SJSA1 (cell line): ENCODE measurements at regions not wholly inside any gene's neighbourhood (a gene's known extent, or its start where the extent isn't known, plus 50 kb on each side); places are given as distances from the start of the nearest gene placed in this dataset.
"Not testable (repeated sequence)": the region's sequence is repeated elsewhere in the genome, so short reads cannot be mapped to it uniquely, and the experiment has no call there.

Source experiments
- DNase-seq, 2 experiments: peaks; one replicate each; pipeline ENCODE4 v3.0.0-alpha.2; 2015 to 2020; ENCODE audit warnings: low spot score in 2 of 2, low read depth in 1 of 2
- H3K27ac ChIP-seq: fragments of 250-450 bp; sonication (Bioruptor Pico); 2 replicates; pipeline ENCODE4 v1.5.1; 2020; ENCODE audit warnings: mild to moderate bottlenecking, moderate library complexity
- H3K27me3 ChIP-seq: fragments of 250-450 bp; sonication (Bioruptor Pico); replicated peaks from 2 replicates; pipeline ENCODE4 v1.5.1; 2020; ENCODE audit warnings: mild to moderate bottlenecking, moderate library complexity
- H3K36me3 ChIP-seq: fragments of 250-450 bp; sonication (Bioruptor Pico); 2 replicates; pipeline ENCODE4 v1.5.1; 2020; ENCODE audit warnings: mild to moderate bottlenecking
- H3K4me1 ChIP-seq: fragments of 250-450 bp; sonication (Bioruptor Pico); replicated peaks from 2 replicates; pipeline ENCODE4 v1.6.1; 2021; ENCODE audit warnings: mild to moderate bottlenecking
- H3K4me3 ChIP-seq: fragments of 250-450 bp; sonication (Bioruptor Pico); 2 replicates; pipeline ENCODE4 v1.5.1; 2020; ENCODE audit warnings: mild to moderate bottlenecking
- H3K9me3 ChIP-seq: fragments of 250-450 bp; sonication (Bioruptor Pico); replicated peaks from 2 replicates; pipeline ENCODE4 v1.5.1; 2020; ENCODE audit warnings: mild to moderate bottlenecking

DNA sequence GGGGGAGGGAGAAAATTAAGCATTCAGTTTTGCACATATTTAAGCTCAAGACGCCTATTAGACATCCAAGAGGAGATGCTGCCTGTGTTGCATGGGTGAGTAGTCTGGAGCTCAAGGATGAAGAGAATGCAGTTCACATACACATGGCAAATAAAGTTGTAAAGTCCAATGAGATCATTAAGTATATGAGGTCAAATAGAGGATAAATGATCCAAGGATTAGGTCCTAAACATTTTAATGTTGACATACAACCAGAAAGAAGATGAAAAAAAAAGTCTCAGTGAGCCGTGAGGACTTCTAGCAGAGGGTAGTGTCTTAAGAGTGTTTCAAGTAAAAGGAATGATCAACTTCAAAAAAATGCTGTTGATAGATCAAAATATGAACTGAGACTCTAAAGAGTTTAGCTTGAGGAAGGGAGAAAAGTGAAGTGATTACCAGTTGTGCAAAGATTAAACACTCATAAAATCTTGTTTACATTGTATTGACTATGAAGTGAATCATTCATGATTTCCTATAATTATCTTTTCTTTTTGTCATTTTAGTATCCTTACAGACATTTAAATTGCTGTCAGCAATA is 251.8 kb downstream of the ZNF608 start:
- no peaks in the 10 kb centered on the region for H3K4me1 ChIP-seq
- no peaks in the 10 kb centered on the region for H3K36me3 ChIP-seq
- no peaks in the 10 kb centered on the region for H3K27me3 ChIP-seq
- DNase-seq: no peak
- H3K4me3 ChIP-seq: no peak overlapping the region
- H3K27ac ChIP-seq: no peak overlapping the region
- peaks cover 4% of the 10 kb centered on the region for H3K9me3 ChIP-seq

DNA sequence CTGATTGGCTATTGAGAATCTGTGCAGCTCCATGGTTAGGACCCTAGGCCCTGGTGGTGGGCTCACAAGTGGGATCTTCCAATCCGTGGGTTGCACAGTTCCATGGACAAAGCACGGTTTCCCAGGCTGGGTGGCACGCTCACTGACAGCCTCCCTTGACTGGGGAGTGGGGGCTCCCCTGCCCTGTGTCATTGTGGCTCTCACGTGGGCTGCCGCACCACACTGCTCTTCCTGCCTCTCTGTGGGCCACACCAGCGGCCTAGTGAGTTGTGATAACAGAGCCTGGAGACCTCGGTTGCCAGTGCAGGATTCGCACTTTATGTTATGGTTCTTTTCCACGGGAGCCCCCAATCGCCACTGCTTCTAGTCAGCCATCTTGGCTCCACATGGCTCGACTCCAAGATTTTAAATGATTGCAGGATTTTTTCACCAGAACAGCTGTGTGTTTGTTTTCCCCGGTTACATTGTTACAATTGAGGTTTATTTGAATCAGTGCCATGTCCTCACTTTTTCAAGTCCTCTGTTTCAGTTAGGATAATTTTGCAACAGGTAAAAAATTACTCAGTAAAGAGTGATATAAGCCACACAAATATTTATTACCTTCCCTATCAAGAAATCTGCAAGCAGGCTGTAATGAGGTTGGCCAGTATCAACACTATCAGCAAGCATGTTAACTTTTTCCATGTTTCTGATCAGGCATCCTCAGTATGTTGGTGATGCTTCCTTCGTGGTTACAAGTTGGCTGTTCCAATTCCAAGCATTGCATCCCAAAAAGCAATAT is 253.8 kb downstream of the ZNF608 start:
- Histone ChIP-seq H3K36me3 (no peaks in the 10 kb centered on the region), H3K4me1 (no peaks in the 10 kb centered on the region), H3K27ac (no peak overlapping the region), H3K9me3 (peaks cover 6% of the 10 kb centered on the region), H3K27me3 (no peaks in the 10 kb centered on the region), H3K4me3 (no peak overlapping the region)
- DNase-seq: no peak

DNA sequence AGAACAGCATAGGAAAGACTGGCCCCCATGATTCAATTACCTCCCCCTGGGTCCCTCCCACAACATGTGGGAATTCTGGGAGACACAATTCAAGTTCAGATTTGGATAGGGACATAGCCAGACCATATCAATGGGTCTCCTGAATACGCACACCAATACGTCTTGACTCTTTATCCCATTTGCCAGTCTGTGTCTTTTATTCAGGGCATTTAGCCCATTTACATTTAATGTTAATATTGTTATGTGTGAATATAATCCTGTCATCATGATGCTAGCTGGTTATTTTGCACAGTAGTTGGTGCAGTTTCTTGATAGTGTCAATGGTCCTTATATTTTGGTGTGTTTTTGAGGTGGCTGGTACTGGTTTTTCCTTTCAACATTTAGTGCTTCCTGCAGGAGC is 256.1 kb downstream of the ZNF608 start:
- H3K4me1 ChIP-seq, DNase-seq, H3K9me3 ChIP-seq, H3K4me3 ChIP-seq, H3K36me3 ChIP-seq, H3K27me3 ChIP-seq, H3K27ac ChIP-seq: not testable (repeated sequence)

DNA sequence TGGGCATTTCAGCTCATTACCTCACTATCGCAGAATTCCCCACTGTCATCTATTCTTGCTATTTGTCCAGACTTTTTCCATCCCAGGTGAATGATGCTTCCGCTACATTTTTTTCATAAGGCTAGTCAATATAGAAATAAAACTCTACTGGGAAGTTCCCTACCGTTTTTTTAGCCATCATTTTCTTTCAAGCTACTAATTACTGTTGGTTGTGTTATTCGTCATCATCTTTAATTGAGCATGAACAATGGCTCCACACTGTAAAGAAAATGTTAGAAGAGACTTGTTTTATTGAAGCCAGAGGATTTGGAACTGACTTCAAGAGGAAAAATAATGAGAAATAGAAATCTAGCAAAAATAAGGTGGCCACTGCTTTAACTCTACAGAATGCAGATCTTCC is 265.0 kb downstream of the ZNF608 start:
- H3K4me3 ChIP-seq: no peak overlapping the region
- no peaks in the 10 kb centered on the region for H3K27me3 ChIP-seq
- no peaks in the 10 kb centered on the region for H3K36me3 ChIP-seq
- no peaks in the 10 kb centered on the region for H3K9me3 ChIP-seq
- H3K27ac ChIP-seq: no peak overlapping the region
- DNase-seq: no peak
- no peaks in the 10 kb centered on the region for H3K4me1 ChIP-seq

DNA sequence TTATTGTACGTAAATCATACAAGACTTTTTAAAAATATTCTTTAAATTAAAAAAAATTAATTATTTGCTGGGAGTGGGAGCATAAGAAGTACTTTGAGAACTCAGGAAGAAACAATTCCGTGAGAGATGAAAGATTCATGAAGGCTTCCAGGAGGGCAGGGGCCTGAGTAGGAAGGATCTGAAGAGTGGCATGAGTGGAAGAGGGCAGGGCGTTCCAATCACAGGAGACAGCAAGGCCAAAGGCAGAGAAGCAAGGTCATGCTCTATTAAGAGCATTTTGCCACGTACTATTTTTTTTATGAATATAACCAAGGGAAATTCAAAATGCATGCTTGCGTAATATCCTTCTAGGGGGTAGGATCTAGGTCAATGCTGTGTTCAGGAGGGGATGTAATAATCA is 265.5 kb downstream of the ZNF608 start:
- Histone ChIP-seq H3K27ac (no peak overlapping the region), H3K9me3 (no peaks in the 10 kb centered on the region), H3K27me3 (no peaks in the 10 kb centered on the region), H3K4me1 (no peaks in the 10 kb centered on the region), H3K36me3 (no peaks in the 10 kb centered on the region), H3K4me3 (no peak overlapping the region)
- DNase-seq: no peak

DNA sequence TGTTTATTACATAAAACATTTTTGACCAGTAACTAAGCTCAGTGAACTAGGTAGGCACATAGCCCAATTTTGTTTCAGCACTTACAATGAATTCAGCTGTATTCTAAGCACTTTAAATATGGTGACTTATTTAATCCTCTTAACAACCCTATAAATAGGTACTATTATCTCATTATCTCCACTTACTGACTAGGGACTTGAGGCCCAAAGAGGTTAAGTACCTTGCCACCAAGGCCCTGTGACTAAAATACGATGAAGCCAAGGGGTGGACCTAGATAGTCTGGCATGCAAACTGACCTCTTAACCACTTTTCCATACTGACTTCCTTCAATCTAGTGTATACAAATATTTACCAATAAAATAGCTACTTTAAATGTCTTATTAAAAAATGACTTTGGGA is 266.4 kb downstream of the ZNF608 start:
- H3K27ac ChIP-seq: no peak overlapping the region
- no peaks in the 10 kb centered on the region for H3K9me3 ChIP-seq
- no peaks in the 10 kb centered on the region for H3K27me3 ChIP-seq
- DNase-seq: no peak
- no peak overlapping the region for H3K4me3 ChIP-seq
- H3K4me1 ChIP-seq: no peaks in the 10 kb centered on the region
- H3K36me3 ChIP-seq: no peaks in the 10 kb centered on the region

DNA sequence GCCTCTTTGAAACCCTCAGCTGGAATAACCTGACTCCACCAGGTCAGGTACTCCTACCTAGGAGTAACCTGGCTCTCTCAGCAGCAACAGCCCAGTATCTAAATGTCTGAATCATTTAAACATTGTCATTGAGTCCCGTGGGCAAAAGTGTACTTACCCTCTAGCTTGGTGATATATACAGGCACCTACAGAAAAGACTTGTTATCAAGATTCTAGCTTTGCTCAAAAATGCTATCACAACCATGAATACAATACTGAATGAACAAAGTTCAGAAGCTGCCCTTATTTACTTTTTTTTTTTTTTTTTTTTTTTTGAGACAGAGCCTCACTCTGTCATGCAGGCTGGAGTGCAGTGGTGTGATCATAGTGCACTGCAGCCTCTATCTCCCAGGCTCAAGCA is 268.2 kb downstream of the ZNF608 start:
- H3K27me3 ChIP-seq: no peaks in the 10 kb centered on the region
- H3K4me3 ChIP-seq: no peak overlapping the region
- no peak overlapping the region for H3K27ac ChIP-seq
- no peaks in the 10 kb centered on the region for H3K4me1 ChIP-seq
- no peak for DNase-seq
- no peaks in the 10 kb centered on the region for H3K9me3 ChIP-seq
- no peaks in the 10 kb centered on the region for H3K36me3 ChIP-seq

DNA sequence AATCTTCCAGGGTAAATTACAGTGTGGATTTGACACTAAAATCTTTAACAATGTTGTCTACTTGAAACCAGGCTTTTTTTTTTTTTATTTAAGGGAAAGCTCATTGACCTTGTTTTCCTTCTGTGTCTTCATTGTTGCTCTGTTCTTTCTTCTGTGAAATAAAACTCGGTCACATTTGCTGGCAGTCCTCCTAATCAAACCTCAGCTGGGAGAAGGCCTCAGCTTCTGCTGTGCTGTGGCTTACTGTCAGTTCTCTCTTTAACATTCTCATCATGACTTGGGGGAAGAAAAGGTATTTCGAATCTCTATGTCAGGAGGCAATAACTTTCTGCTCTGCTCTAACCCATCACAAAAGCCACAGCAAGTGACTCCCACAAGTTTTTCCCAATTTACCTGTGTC is 268.9 kb downstream of the ZNF608 start:
- Histone ChIP-seq H3K9me3 (no peaks in the 10 kb centered on the region), H3K27ac (no peak overlapping the region), H3K4me3 (no peak overlapping the region), H3K36me3 (no peaks in the 10 kb centered on the region), H3K27me3 (no peaks in the 10 kb centered on the region), H3K4me1 (no peaks in the 10 kb centered on the region)
- no peak for DNase-seq

DNA sequence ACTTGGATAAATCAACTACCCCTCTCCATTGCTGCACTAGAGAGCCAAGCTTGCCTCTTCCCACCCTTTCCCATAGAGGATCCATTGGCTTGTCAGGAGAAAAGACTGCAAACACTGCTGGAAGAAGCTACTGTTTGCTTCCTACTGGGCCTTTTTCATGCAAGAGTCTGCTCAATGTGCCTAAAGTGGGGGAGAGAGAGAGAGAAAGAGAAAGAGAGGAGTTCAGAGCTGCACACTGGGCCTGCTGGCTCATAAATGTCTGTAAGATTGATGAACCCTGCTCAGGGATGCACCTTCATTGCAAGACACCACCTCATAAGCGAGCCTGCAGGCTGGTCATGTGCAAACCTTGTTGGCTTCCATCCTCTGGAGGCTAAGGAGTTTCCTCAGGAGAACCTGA is 269.4 kb downstream of the ZNF608 start:
- Histone ChIP-seq H3K4me1 (no peaks in the 10 kb centered on the region), H3K4me3 (no peak overlapping the region), H3K36me3 (no peaks in the 10 kb centered on the region), H3K27me3 (no peaks in the 10 kb centered on the region), H3K27ac (no peak overlapping the region), H3K9me3 (no peaks in the 10 kb centered on the region)
- DNase-seq: no peak

DNA sequence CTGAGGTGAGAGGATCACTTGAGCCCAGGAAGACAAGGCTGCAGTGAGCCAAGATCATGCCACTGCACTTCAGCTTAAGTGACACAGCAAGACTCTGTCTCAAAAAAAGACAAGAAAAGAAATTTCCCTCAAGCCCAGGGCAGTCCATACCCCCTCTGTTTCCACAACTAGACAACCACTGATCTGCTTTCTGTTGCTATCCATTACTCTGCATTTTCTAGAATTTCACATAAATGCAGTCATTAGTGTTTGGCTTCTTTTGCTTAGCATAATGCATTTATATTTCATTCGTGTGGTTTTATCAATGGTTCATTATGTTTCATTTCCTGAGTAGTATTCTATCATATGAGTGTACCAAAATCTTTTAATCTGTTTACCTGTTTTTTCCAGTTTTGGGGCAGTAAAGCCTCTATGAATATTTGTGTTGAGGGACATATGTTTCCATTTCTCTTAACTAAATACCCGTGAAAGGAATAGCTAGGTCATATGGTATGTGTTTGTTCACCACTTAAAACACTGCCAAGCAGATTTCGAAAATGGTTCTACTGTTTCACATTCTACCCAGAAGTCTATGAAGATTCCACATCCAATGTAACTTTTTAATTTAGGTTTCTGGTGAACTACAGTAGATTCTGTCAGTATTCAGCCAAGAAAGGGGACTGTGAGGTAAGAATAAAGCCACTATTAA is 271.8 kb downstream of the ZNF608 start:
- Histone ChIP-seq H3K36me3 (no peaks in the 10 kb centered on the region), H3K4me1 (no peaks in the 10 kb centered on the region)
- no peak for DNase-seq

DNA sequence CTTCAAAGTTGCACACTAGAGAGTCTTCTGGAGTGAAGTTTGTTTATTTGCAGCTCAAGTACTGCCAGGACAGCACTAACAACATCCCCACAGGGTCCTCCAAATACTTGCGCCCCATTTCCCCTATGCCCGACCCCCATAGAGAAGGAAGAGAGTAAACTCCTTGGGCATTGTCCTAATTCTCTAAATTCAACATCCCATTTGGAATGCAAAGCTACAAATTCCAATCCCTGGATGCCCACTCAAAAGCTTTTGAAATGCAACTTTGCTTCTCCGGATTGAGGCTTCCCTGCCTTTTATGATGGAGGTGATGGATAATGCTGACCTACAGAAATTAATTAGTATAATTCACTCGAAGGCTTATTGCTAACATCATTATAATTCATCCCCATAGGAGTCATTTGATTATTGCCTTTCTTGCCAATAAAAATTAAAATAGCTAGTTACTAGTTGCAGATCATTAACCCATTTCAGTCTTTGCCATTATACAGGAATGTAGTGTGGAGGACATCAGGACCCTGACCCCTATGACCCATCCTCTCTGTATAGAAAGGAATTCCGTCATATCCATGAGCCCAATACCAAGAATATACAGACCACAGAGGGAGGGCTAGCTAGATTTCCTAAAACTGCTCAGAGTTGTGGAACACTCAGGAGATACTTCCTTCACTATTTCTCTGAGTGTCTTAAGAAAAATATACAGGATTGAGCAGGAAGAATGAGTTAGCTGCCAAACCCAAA is 277.6 kb downstream of the ZNF608 start:
- H3K27me3 ChIP-seq: no peaks in the 10 kb centered on the region
- no peaks in the 10 kb centered on the region for H3K4me1 ChIP-seq
- no peaks in the 10 kb centered on the region; the same call in 1 of the 2 replicates for H3K9me3 ChIP-seq
- no peak for DNase-seq
- no peak overlapping the region for H3K4me3 ChIP-seq
- no peaks in the 10 kb centered on the region for H3K36me3 ChIP-seq
- H3K27ac ChIP-seq: no peak overlapping the region

More for the DNA sequence above, 271.8 kb downstream of the ZNF608 start:
- no peak overlapping the region for H3K27ac ChIP-seq
- no peaks in the 10 kb centered on the region for H3K27me3 ChIP-seq
- H3K9me3 ChIP-seq: no peaks in the 10 kb centered on the region
- no peak overlapping the region for H3K4me3 ChIP-seq

DNA sequence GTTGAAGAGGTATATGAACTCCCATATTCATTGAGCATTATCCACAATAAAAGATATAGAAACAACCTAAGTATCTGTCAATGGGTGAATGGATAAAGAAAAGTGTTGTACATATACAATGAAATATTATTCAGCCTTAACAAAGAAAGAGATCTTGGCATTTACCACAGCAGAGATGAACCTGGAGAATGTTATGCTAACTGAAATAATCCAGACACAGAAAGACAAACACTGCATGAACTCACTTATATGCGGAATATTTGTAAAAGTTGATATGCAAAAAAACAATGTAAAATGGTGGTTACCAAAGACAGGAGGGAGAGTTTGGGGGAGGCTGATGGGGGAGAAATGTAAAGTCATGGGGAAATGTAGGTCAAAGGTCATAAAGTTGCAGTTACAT is 278.7 kb downstream of the ZNF608 start:
- no peak for DNase-seq
- H3K4me3 ChIP-seq: no peak overlapping the region
- H3K27me3 ChIP-seq: no peaks in the 10 kb centered on the region
- H3K9me3 ChIP-seq: peaks cover 2% of the 10 kb centered on the region; the same call in 1 of the 2 replicates
- H3K4me1 ChIP-seq: no peaks in the 10 kb centered on the region
- H3K36me3 ChIP-seq: no peaks in the 10 kb centered on the region
- no peak overlapping the region for H3K27ac ChIP-seq

DNA sequence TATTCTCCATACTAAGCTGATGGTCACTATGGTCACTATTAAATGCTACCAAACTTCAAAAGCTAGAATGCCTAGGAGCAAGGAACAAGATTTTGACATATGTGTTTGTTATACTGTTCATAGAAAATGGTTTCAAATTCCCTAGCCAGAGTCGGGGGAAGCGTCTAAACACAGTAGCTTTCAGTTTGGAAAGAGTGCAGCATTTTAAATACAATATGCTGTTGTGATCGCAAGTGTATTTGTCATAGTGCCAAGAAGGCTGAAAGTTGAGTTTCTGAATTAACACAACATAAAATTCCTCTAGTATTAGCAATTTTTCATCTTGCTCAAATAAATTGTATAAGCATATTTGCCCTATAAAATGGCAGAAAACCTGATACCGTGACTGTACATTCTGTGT is 280.4 kb downstream of the ZNF608 start:
- no peak for DNase-seq
- H3K4me3 ChIP-seq: no peak overlapping the region

DNA sequence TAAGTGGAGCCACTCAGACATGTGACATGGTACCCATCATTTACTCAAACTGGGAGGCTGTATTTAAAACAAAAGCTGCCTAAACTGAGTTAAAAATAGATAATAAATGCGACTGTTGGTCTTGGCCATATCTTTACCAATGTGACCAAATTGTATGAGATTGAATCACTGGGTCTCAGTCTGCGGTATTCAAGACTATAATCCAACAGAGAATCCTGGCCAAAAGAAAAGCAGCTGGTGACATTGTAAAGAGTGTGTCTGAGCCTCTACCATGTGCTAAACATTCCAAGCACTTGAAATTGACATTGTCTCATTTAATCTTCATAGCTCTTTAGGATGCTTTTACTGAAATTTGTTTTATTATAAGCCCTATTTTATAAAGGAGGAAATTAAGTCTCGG is 282.6 kb downstream of the ZNF608 start:
- no peak for DNase-seq
- H3K36me3 ChIP-seq: no peaks in the 10 kb centered on the region
- no peaks in the 10 kb centered on the region for H3K4me1 ChIP-seq
- H3K27ac ChIP-seq: no peak overlapping the region
- H3K4me3 ChIP-seq: no peak overlapping the region
- H3K27me3 ChIP-seq: no peaks in the 10 kb centered on the region
- H3K9me3 ChIP-seq: peaks cover 2% of the 10 kb centered on the region; the same call in 1 of the 2 replicates

More for the DNA sequence above, 280.4 kb downstream of the ZNF608 start:
- no peaks in the 10 kb centered on the region for H3K4me1 ChIP-seq
- no peaks in the 10 kb centered on the region for H3K27me3 ChIP-seq
- no peak overlapping the region for H3K27ac ChIP-seq
- peaks cover 2% of the 10 kb centered on the region; the same call in 1 of the 2 replicates for H3K9me3 ChIP-seq
- no peaks in the 10 kb centered on the region for H3K36me3 ChIP-seq
